CD4-positive, alpha-beta T cell (primary cell): ENCODE measurements at regions not wholly inside any gene's neighbourhood (a gene's known extent, or its start where the extent isn't known, plus 50 kb on each side); places are given as distances from the start of the nearest gene placed in this dataset.

Experiments used
- ATAC-seq: fragments of 200-7000 bp; cut with Tn5 transposase; one replicate; pipeline ENCODE4 v1.10.0; 2022; ENCODE audit warnings: mild to moderate bottlenecking; ENCODE audit not compliant: poor library complexity
- CTCF ChIA-PET: fragments of 350-600 bp; sonication (Branson Sonifier 250); formaldehyde crosslinking; loops from one replicate; lab custom pipeline; 2021; ENCODE audit warnings: antibody characterized with exemption, inconsistent platforms; lab: Charles Lee
- POLR2A ChIA-PET: fragments of 350-600 bp; sonication (Branson Sonifier 250); formaldehyde crosslinking; loops from one replicate; lab custom pipeline; 2021; ENCODE audit warnings: antibody characterized with exemption, inconsistent platforms; lab: Charles Lee
- DNase-seq, 14 experiments: peaks; one replicate each; pipeline ENCODE4 v3.0.0-alpha.2; 2013 to 2020; ENCODE audit warnings: mixed read lengths in 2 of 14
- H3K27ac ChIP-seq, 2 donors: one replicate each; pipeline versions ENCODE4 v1.5.1 to v1.7.0; 2013; ENCODE audit warnings: low read length in 2 of 2, low read depth in 1 of 2, mild to moderate bottlenecking in 1 of 2
- H3K27me3 ChIP-seq, 2 experiments: 1 replicate in 1 of 2; 2 replicates in 1 of 2; pipeline versions ENCODE4 v1.6.1 to v1.7.0; 2013; ENCODE audit warnings: low read length in 2 of 2, control low read depth in 1 of 2, mild to moderate bottlenecking in 1 of 2, moderate library complexity in 1 of 2; ENCODE audit not compliant: insufficient read depth in 2 of 2, control insufficient read depth in 1 of 2
- H3K36me3 ChIP-seq: one replicate; pipeline ENCODE4 v1.6.1; 2013; ENCODE audit warnings: low read length, control low read depth; ENCODE audit not compliant: insufficient read depth
- H3K4me1 ChIP-seq: one replicate; pipeline ENCODE4 v1.6.1; 2013; ENCODE audit warnings: low read length, control low read depth; ENCODE audit not compliant: insufficient read depth
- H3K4me3 ChIP-seq: one replicate; pipeline ENCODE4 v1.5.1; 2013; ENCODE audit warnings: mild to moderate bottlenecking, low read length, moderate library complexity
- H3K9me3 ChIP-seq, 2 experiments: 1 replicate in 1 of 2; 2 replicates in 1 of 2; pipeline versions ENCODE4 v1.6.1 to v1.7.0; 2013; ENCODE audit warnings: low read length in 2 of 2, mild to moderate bottlenecking in 2 of 2, control low read depth in 1 of 2, moderate library complexity in 1 of 2; ENCODE audit not compliant: control insufficient read depth in 1 of 2, insufficient read depth in 1 of 2
- H3K27ac Mint-ChIP-seq: one replicate; pipeline ENCODE4 v1.8.0; 2020; ENCODE audit warnings: mixed read lengths
- H3K27me3 Mint-ChIP-seq: one replicate; pipeline ENCODE4 v1.8.0; 2021; ENCODE audit warnings: mixed read lengths
- H3K36me3 Mint-ChIP-seq: one replicate; pipeline ENCODE4 v1.8.0; 2021; ENCODE audit warnings: low read depth, mixed read lengths
- H3K4me1 Mint-ChIP-seq: one replicate; pipeline ENCODE4 v1.8.0; 2021; ENCODE audit warnings: low read depth, mixed read lengths
- H3K4me3 Mint-ChIP-seq: one replicate; pipeline ENCODE4 v1.8.0; 2020; ENCODE audit warnings: mild to moderate bottlenecking, mixed read lengths
- H3K9me3 Mint-ChIP-seq: one replicate; pipeline ENCODE4 v1.8.0; 2020; ENCODE audit warnings: mixed read lengths
- intact Hi-C, 2 experiments: fragments of 100-400 bp; cut with DNase I in 1 of 2; cut with micrococcal nuclease in 1 of 2; formaldehyde crosslinking; loops; one replicate each; pipeline versions ENCODE4 v1.15.1 to v1.9.0; 2023 to 2025; cut with DNase I, micrococcal nuclease
- TF ChIP-seq, protein P1 (sequence below): fragments of 200-600 bp; IDR thresholded peaks from one replicate; pipeline ENCODE4 v1.8.0; 2022; ENCODE audit warnings: antibody characterized with exemption, mild to moderate bottlenecking

GRCh38 chr5:141733198-141733597, 51.2 kb upstream of the ARAP3 start:
- Mint-ChIP-seq H3K4me3 (no peak overlapping the region), H3K27me3 (peaks cover 53% of the 10 kb centered on the region), H3K9me3 (no peaks in the 10 kb centered on the region), H3K4me1 (no peaks in the 10 kb centered on the region), H3K36me3 (no peaks in the 10 kb centered on the region), H3K27ac (no peak overlapping the region)
- TF ChIP-seq, protein P1, sequence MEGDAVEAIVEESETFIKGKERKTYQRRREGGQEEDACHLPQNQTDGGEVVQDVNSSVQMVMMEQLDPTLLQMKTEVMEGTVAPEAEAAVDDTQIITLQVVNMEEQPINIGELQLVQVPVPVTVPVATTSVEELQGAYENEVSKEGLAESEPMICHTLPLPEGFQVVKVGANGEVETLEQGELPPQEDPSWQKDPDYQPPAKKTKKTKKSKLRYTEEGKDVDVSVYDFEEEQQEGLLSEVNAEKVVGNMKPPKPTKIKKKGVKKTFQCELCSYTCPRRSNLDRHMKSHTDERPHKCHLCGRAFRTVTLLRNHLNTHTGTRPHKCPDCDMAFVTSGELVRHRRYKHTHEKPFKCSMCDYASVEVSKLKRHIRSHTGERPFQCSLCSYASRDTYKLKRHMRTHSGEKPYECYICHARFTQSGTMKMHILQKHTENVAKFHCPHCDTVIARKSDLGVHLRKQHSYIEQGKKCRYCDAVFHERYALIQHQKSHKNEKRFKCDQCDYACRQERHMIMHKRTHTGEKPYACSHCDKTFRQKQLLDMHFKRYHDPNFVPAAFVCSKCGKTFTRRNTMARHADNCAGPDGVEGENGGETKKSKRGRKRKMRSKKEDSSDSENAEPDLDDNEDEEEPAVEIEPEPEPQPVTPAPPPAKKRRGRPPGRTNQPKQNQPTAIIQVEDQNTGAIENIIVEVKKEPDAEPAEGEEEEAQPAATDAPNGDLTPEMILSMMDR = no peak
- Histone ChIP-seq H3K9me3 (no peaks in the 10 kb centered on the region), H3K4me3 (no peak overlapping the region), H3K4me1 (no peaks in the 10 kb centered on the region), H3K36me3 (no peaks in the 10 kb centered on the region), H3K27ac (no peak overlapping the region), H3K27me3 (peaks cover 0 to 6% of the 10 kb centered on the region in 2 experiments)
- ATAC-seq (no peak), DNase-seq (no peak)
- intact Hi-C loops = no loop called here
- ChIA-PET CTCF (no interaction called here), POLR2A (no interaction called here)

- intact Hi-C loops = no loop called here
- H3K9me3 Mint-ChIP-seq = no peaks in the 10 kb centered on the region
- no peak overlapping the region for H3K27ac Mint-ChIP-seq
- Histone ChIP-seq H3K9me3 (no peaks in the 10 kb centered on the region), H3K27ac (no peak overlapping the region), H3K4me1 (no peaks in the 10 kb centered on the region), H3K36me3 (no peaks in the 10 kb centered on the region), H3K4me3 (no peak overlapping the region), H3K27me3 (peaks cover 0 to 6% of the 10 kb centered on the region in 2 experiments)
- TF ChIP-seq, protein P1 = no peak
- DNase-seq = no peak
- H3K4me3 Mint-ChIP-seq = no peak overlapping the region
- POLR2A ChIA-PET = no interaction called here
- H3K27me3 Mint-ChIP-seq = peaks cover 50% of the 10 kb centered on the region
- no peak for ATAC-seq
- H3K4me1 Mint-ChIP-seq = no peaks in the 10 kb centered on the region
- CTCF ChIA-PET = no interaction called here
- H3K36me3 Mint-ChIP-seq = no peaks in the 10 kb centered on the region
These were observed 50.4 kb upstream of the ARAP3 start for GRCh38 chr5:141732417-141732816.
